ENCODE measurements at regions not wholly inside any gene's neighbourhood (a gene's known extent, or its start where the extent isn't known, plus 50 kb on each side); places are given as distances from the start of the nearest gene placed in this dataset.
"Not testable (repeated sequence)": the region's sequence is repeated elsewhere in the genome, so short reads cannot be mapped to it uniquely, and the experiment has no call there.

- DNase-seq: no peak
These were observed 87.0 kb downstream of the PLSCR2 start for GRCh38 chr3:146382386-146382785.

DNA sequence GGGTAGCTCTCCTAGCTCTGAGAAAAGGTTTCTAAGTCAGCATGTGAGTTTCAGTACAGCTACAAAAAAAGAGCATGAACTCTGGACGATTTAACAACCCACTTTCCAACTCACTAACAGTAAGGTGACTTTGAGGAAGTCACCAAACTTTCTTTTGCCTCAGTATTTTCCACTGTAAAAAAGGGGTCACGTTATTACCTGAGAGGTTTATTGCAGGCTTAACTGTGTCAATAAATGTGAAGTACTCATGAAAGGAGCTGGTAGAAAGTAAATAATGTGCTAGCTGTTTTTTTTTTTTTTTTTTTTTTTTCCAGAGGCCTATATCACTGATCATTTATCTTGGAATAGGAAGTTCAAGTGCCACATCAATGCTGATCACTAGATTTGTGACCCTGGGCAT, 89.3 kb downstream of the PLSCR2 start:
- no peak for DNase-seq

DNA sequence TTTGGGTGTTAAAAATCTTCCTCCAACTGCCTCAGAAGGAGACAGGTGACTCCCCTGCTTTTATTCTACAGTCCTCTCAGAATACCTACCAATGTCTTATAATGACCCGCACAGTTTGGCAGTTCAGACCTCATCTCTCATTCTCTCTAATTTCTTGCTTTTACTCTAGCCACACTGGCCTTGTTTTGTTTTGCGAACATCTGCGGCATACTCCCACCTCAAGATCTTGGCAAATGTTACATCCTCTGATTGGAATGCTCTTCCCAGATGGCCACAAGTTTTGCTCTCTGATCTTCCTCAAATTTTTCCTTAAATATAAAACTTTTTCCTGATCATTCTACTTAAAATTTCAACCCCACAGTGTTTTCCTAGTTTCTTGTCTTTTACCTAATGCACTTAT, 94.1 kb downstream of the PLSCR2 start:
- no peak for DNase-seq

DNA sequence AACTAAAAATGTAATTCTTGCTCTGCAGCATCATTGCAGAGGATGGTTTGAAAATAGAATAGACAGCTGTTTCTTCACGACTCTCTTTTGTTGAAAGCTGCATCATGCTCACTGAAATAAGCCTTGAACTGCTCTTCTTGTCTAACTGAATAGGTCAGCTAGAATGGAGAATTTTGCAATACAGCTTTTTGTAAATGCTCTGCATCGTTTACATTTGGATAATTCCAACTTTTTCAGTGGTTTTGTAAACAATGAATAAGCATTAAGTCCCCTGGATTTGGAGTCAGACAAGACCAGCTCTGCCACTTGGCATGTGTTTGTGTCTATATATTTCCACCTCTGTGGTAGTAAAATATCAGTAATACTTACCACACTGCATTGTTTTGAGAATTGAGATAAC, 95.2 kb downstream of the PLSCR2 start:
- DNase-seq: no peak

DNA sequence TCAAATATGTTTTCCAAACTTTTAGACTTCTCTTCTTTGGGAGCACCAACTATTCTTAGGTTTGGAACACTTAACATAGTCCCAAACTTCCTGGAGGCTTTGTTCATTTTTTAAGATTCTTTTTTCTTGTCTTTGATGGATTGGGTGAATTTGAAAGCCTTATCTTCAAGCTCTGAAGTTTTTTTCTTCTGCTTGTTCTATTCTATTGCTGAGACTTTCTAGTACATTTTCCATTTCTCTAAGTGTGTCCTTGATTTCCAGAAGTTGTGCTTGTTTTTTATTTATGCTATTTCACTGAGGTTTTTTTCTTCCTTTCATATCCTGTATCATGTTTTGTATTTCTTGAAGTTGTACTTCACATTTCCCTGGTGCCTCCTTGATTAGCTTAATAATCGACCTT, 97.5 kb downstream of the PLSCR2 start:
- DNase-seq: no peak

DNA sequence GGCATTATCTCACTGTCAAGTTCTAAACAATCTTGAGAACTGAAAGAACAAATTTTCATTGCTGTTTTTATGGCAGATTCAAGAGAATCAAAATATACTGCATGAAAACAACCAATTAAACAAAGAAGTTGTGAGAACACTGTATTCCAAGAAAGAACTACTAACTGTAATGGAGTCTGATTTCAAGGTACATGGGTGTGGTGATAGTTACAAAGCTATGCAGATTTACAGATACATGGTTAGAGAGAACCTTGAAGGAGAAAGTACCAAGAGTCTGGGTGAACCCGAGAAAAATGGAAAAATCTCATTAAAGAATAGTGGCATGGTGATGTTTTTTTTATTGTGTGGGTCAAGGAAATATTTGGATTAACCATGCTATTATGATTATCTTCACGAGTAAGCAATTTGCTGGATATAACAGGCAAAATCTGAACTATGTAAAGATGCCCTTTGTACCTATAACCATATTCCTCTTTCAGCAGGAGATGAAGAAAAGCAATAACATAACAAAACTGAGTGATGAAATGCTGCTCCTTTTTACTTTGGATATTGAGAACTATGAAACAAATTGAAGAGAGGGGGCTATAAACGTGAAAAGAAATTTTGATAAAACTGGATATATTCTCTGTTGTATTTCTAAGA, 100.4 kb downstream of the PLSCR2 start:
- DNase-seq: no peak

GRCh38 chr3:146359841-146360240, 108.9 kb upstream of the PLSCR4 start:
- DNase-seq: no peak

- not testable (repeated sequence) for DNase-seq
These were observed 103.5 kb upstream of the PLSCR4 start for GRCh38 chr3:146354421-146354820.

DNA sequence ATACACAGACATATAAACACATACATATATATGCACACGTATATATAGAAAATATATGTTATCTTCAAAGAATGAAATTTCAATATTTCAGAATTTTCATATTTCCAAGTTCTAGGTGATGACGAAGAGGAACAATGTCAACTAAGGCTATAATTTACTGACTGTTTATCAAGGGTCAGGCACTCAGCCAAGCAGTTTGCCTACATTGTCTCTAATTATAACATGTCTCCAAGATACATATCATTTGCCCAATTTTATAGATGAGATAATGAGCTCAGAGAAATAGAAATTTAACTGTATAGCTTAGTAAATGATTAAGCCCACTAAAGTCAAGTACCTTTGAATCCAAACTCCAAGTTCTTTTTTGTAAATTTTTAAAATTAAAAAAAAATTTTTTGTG, 99.9 kb upstream of the PLSCR4 start:
- no peak for DNase-seq

GRCh38 chr3:146345900-146346299, 95.0 kb upstream of the PLSCR4 start:
- no peak for DNase-seq

- DNase-seq: no peak
These were observed 92.6 kb upstream of the PLSCR4 start for GRCh38 chr3:146343551-146343950.

DNA sequence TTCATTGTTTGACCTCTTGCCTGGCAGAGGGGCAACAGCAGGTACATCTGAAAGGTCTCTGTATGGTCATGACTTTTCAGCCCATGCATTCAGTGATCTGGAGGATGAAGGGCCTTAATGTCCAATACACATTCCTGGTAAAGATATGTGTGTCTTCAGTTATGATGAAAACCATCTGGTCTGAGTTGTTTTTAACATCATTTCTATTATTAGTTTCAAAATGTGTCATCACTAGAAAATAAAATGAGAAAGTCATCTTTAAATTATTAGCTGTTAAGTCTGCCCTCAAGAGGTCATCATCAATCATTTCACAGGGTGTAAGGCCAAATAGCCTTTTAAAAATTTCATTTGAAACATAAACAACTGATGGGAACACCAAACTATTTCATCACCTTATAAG, 92.1 kb upstream of the PLSCR4 start:
- DNase-seq: no peak

DNA sequence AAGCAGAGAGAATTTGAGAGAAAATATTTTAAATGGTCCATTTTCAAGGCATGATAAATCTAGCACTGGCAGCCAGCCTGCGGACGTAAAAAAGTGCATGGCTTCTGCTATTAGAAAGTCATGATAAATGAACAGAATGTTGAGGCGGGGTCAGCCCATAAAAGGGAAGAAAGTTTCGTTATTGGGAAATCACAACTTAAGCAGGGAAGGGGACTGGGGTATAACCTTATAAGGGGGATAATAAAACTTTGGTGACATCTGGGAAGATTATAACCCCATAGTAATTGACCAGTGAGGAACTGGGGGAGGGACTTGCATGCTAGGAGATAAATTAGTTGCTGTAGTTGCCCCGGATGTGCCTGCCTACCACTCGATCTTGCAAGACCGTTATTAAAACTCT, 88.4 kb upstream of the PLSCR4 start:
- no peak for DNase-seq

GRCh38 chr3:146337991-146338390, 87.1 kb upstream of the PLSCR4 start:
- DNase-seq: no peak

DNA sequence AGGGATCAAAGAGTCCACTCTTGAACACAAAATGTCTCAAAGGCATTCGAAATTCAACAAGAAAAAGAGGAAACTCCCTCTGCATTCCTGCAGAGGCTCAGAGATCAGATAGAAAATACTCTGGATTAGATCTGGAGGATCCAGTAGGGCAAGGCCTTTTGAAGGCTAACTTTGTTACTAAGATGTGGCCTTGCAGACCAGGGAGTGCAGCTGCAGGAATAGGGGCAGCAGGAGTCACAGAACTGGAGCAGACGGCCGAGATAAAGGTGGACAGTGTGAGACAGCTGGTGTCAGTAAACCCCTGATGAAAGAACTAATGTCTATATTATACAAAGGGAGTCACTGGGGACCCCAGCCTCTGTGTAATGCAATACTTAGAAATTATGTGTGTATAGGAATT, 84.5 kb upstream of the PLSCR4 start:
- no peak for DNase-seq

DNA sequence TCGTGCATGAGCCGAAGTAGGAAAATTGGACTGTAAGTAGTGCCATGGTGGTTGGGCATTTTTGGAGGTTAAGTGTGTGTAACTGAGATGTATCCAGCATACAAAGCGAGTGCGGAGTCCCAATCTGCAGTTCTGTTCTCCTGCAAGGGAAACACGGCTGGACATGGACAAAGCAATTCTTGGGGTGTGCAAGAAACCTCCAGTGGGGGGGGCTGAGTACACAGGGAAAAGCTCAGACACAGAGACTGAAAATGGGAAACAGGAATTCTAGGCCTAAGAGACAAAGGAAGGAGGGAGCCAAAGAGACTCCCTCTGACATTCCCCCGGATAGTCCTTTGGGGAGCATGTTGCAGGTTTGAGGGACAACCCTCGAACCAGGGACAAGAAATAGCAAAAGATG, 83.2 kb upstream of the PLSCR4 start:
- DNase-seq: peak in 2 of 3 donors; percentile 2 to 14

- no peak for DNase-seq
These were observed 81.1 kb upstream of the PLSCR4 start for GRCh38 chr3:146331967-146332366.

DNA sequence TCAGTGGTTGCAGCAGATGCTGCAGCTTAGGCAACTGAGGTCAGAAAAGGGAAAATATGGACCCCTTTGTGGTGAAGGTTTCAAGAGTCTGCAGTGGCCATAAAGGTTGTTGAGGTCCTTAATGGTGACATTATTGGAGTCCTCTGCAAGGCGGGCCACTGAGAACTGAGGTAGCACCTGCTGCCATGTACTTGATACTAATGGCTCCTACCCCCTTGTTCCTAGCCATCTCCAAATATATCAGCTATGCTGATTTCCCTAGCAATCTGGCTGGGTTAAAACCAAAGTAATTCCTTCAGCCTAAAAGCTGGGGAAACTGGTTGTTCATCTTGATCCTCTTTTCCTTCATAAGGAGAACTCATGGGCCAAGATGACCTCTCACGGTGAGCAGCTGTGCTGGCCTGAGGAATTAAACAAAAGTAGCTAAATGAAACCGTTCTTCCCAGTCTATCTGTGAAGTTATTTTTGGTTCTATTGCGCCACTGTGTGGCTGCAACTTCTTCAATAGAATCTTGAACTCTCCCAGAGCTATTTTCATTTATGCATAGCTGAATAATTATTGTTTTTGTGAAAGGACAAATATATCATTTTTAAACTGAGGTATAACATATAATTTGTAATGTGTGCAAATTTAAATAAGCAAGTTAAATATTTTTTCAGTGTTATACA, 76.1 kb upstream of the PLSCR4 start:
- peak; percentile 36 to 45 (median 38) for DNase-seq

- no peak for DNase-seq
These were observed 74.3 kb upstream of the PLSCR4 start for GRCh38 chr3:146325170-146325569.

DNA sequence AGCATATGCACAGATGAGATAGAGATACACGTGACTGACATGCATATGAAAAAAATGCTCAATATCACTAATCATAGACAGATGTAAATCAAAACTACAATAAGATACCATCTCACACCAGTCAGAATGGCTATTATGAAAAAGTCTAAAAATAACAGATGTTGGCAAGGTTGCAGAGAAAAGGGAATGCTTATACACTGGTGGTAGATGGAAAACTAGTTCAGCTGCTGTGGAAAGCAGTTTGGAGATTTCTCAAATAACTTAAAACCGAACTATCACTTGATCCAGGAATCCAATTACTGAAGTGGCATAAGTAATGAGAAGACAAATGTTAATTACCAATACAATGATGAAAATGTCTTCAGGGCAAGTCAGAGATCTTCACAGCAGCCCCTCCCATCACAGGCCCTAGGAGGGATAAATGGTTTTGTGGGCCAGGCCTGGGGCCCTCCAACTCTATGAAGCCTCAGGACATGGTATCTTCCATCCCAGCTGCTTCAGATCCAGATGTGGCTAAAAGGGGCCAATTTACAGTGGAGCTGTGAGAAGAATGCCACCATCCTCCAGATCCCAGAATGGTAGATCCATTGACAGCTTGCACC, 71.4 kb upstream of the PLSCR4 start:
- DNase-seq: no peak

DNA sequence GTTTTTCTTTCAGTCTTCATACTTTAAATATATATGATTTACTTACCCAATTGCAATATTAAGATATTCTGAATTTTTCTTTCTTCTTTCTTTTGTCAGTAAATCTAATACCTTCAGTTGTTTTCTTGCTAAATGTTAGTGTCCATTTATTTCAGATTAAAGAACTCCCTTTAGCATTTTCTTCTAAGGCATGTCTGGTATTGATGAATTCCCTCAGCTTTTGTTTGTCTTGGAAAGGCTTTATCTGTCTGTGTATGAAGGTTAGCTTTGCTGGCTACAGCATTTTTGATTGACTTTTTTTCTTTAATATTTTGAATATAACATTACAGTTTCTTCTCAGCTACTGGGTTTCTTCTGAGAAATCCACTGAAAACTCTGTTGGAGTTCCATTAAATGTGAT, 64.0 kb upstream of the PLSCR4 start:
- DNase-seq: no peak

- DNase-seq: peak in 1 of 3 donors; percentile 2
These were observed 62.8 kb upstream of the PLSCR4 start for GRCh38 chr3:146313746-146314111.

GRCh38 chr3:146313031-146313745, 62.3 kb upstream of the PLSCR4 start:
- DNase-seq: no peak

DNA sequence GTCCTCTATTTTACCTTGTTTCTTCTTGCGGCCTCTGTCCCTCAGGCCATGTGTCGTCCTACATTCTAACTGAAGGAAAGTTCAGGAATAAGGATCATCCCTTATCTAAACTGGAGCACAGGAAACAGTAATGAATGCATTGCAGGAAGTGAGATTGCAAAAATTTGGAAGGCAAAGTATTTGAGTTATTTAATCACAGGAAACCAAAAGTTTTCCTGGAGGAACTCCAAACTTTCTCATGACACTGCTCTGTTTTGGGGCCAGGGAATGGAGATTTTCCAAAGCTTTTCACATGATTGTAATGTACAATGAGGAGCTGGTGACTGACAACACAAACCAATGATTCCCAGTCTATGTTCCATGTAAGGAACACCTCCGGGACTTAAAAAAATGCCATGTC, 57.8 kb upstream of the PLSCR4 start:
- DNase-seq: no peak
